GM12878 (cell line): ENCODE measurements at regions not wholly inside any gene's neighbourhood (a gene's known extent, or its start where the extent isn't known, plus 50 kb on each side); places are given as distances from the start of the nearest gene placed in this dataset.

ENCODE experiments used
- ATAC-seq: fragments of 200-7000 bp; cut with Tn5 transposase; 3 replicates; pipeline ENCODE4 v1.9.1; 2020; ENCODE audit warnings: mild to moderate bottlenecking, moderate library complexity
- BruUV-seq: library from RNA; stranded (reverse); fragments of 400-500 nt; replicated peaks from 2 replicates; lab custom pipeline; 2021; lab: Mats Ljungman, UMichigan
- CTCF ChIA-PET: fragments of 300-600 bp; sonication (Branson Sonifier 250); formaldehyde crosslinking; extraction: SDS; loops from one replicate; lab custom pipeline; 2021; ENCODE audit warnings: inconsistent platforms; lab: Yijun Ruan, JAX
- POLR2A ChIA-PET: fragments of 350-600 bp; formaldehyde crosslinking; extraction: SDS; loops from one replicate; lab custom pipeline; 2021; ENCODE audit warnings: inconsistent platforms; lab: Charles Lee
- RAD21 ChIA-PET: fragments of 300-600 bp; sonication (Branson Sonifier 250); formaldehyde crosslinking; loops from one replicate; lab custom pipeline; 2023; ENCODE audit warnings: antibody characterized with exemption; ENCODE audit not compliant: unreplicated experiment; lab: Charles Lee
- SMC1A ChIA-PET: fragments of 300-600 bp; sonication (Branson Sonifier 250); formaldehyde crosslinking; loops from one replicate; lab custom pipeline; 2023; ENCODE audit not compliant: unreplicated experiment, uncharacterized antibody; lab: Charles Lee
- DNase-seq: peaks from one replicate; pipeline ENCODE4 v3.0.0-alpha.2; 2011; ENCODE audit warnings: low read depth, low spot score
- FAIRE-seq: peaks from 3 replicates; lab custom pipeline; 2011; peaks lifted over from hg19 to GRCh38; lab: Jason Lieb, UNC
- H2AFZ ChIP-seq: 2 replicates; pipeline ENCODE4 v1.6.0; 2011; ENCODE audit warnings: low read depth, low read length, control low read depth; ENCODE audit not compliant: control insufficient read depth
- H3K27ac ChIP-seq: 2 replicates; pipeline ENCODE4 v1.5.1; 2011; ENCODE audit warnings: control low read depth; ENCODE audit not compliant: control insufficient read depth, insufficient read depth
- H3K27me3 ChIP-seq, 2 experiments: replicated peaks in 1 of 2; 2 replicates each; pipeline versions ENCODE4 v1.6.0 to v1.6.1; 2011; ENCODE audit warnings: low read length in 1 of 2; ENCODE audit not compliant: control insufficient read depth in 2 of 2, insufficient read depth in 2 of 2
- H3K36me3 ChIP-seq, 2 experiments: 2 replicates each; pipeline ENCODE4 v1.5.1; 2011; ENCODE audit warnings: low read length in 1 of 2; ENCODE audit not compliant: control insufficient read depth in 2 of 2, insufficient read depth in 2 of 2
- H3K4me1 ChIP-seq: 2 replicates; pipeline ENCODE4 v1.6.1; 2011; ENCODE audit warnings: mild to moderate bottlenecking, low read length, moderate library complexity, mixed read lengths; ENCODE audit not compliant: control insufficient read depth, insufficient read depth
- H3K4me2 ChIP-seq: 2 replicates; pipeline ENCODE4 v1.6.0; 2011; ENCODE audit warnings: control low read depth; ENCODE audit not compliant: control insufficient read depth, insufficient read depth
- H3K4me3 ChIP-seq: fragments of 200-600 bp; sonication (generic); 2 replicates; pipeline ENCODE4 v1.5.1; 2016
- H3K79me2 ChIP-seq: 2 replicates; pipeline ENCODE4 v1.6.0; 2011; ENCODE audit warnings: low read length; ENCODE audit not compliant: control insufficient read depth, insufficient read depth
- H3K9ac ChIP-seq: 2 replicates; pipeline ENCODE4 v1.8.0; 2011; ENCODE audit warnings: low read length, control low read depth, mixed read lengths; ENCODE audit not compliant: control insufficient read depth, insufficient read depth
- H3K9me3 ChIP-seq: replicated peaks from 3 replicates; pipeline ENCODE4 v1.5.1; 2011; ENCODE audit warnings: mild to moderate bottlenecking, low read length; ENCODE audit not compliant: control insufficient read depth, insufficient read depth
- H4K20me1 ChIP-seq: 2 replicates; pipeline ENCODE4 v1.6.0; 2011; ENCODE audit not compliant: control insufficient read depth, insufficient read depth
- EED ChIP-seq: sonication (generic); IDR thresholded peaks from 2 replicates; pipeline ENCODE4 v1.6.1; 2016; ENCODE audit warnings: antibody characterized with exemption, low read depth
- JUNB ChIP-seq: IDR thresholded peaks from 2 replicates; pipeline ENCODE4 v1.6.1; 2016; ENCODE audit warnings: antibody characterized with exemption, mild to moderate bottlenecking
- NR2F1 ChIP-seq: fragments of 450-650 bp; conservative IDR thresholded peaks from 2 replicates; pipeline ENCODE4 v1.6.1; 2017; ENCODE audit warnings: mild to moderate bottlenecking
- PAX8 ChIP-seq: fragments of 450-650 bp; IDR thresholded peaks from 2 replicates; pipeline ENCODE4 v1.6.1; 2017; ENCODE audit warnings: mild to moderate bottlenecking, moderate library complexity
- PML ChIP-seq: IDR thresholded peaks from 2 replicates; pipeline ENCODE4 v1.6.1; 2012; ENCODE audit warnings: low read length, inconsistent platforms
- RCOR1 ChIP-seq: conservative IDR thresholded peaks from 2 replicates; pipeline ENCODE4 v1.6.1; 2012; ENCODE audit warnings: low read depth, low read length, improper control_type of control experiment
- SMAD5 ChIP-seq: IDR thresholded peaks from 2 replicates; pipeline ENCODE4 v1.6.1; 2016; ENCODE audit warnings: antibody characterized with exemption, low read depth
- ZNF384 ChIP-seq: IDR thresholded peaks from 2 replicates; pipeline ENCODE4 v1.6.1; 2012; ENCODE audit warnings: low read depth, mild to moderate bottlenecking, low read length, improper control_type of control experiment, borderline replicate concordance
- WGBS: methylation state at CpG from one replicate; pipeline ENCODE4 v1.1.6; 2016; ENCODE audit warnings: low lambda C conversion rate; ENCODE audit not compliant: insufficient replicate concordance, insufficient coverage; ENCODE audit errors: missing lambda C conversion rate; 5-methylcytosine and 5-hydroxymethylcytosine counted together
- in situ Hi-C: fragments of 300-500 bp; cut with MboI; formaldehyde crosslinking; loops from 9 replicates; pipeline ENCODE4 v1.14.3; 2018; ENCODE audit warnings: mixed read lengths
- intact Hi-C: fragments of 100-400 bp; cut with micrococcal nuclease; formaldehyde crosslinking; loops from one replicate; pipeline ENCODE4 v1.14.2; 2022; ENCODE audit not compliant: unreplicated experiment
- TF ChIP-seq, protein P1 (sequence below): IDR thresholded peaks from 2 replicates; pipeline ENCODE4 v1.6.1; 2012; ENCODE audit warnings: mild to moderate bottlenecking, low read depth, low read length
- TF ChIP-seq, protein P2 (sequence below): fragments of 450-650 bp; formaldehyde crosslinking; IDR thresholded peaks from 2 replicates; pipeline ENCODE4 v1.5.0; 2022; ENCODE audit warnings: mild to moderate bottlenecking, missing genetic modification characterization
- TF ChIP-seq, protein P3 (sequence below): fragments of 450-650 bp; IDR thresholded peaks from 2 replicates; pipeline ENCODE4 v1.6.1; 2017; ENCODE audit warnings: mild to moderate bottlenecking, low read depth, inconsistent platforms; ENCODE audit not compliant: poor library complexity, severe bottlenecking
- TF ChIP-seq, protein P4 (sequence below), 3 experiments: IDR thresholded peaks in 2 of 3; conservative IDR thresholded peaks in 1 of 3; 2 replicates each; pipeline ENCODE4 v1.5.1; 2011; ENCODE audit warnings: low read depth in 3 of 3, low read length in 3 of 3, mild to moderate bottlenecking in 3 of 3, control low read depth in 2 of 3, moderate library complexity in 2 of 3, inconsistent platforms in 1 of 3, mixed read lengths in 1 of 3; ENCODE audit not compliant: control insufficient read depth in 2 of 3, insufficient read depth in 1 of 3; ENCODE audit errors: extremely low read depth in 1 of 3
- TF ChIP-seq, protein P5 (sequence below): IDR thresholded peaks from 2 replicates; pipeline ENCODE4 v1.6.1; 2011; ENCODE audit warnings: borderline replicate concordance, low read depth, mild to moderate bottlenecking, moderate library complexity, mixed read lengths, low read length; ENCODE audit not compliant: insufficient read depth; ENCODE audit errors: extremely low read length

DNA sequence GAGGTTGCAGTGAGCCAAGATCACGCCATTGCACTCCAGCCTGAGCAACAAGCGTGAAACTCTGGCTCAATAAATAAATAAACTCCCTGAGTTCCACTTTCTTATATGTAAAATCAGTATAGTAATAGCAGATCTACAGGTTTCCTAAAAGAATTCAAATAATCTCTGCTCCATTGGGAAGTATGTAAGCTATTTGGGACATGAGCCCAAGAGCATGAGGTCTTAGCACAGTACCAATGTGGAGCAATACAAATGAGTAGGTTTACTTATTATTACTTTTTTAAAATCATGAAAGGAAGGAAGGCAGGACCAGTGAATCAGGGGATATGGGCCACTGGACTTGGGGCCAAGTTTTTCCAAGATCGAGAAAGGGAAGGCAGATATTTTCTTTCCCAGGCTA is 216.9 kb upstream of the DIO2 start:
- Histone ChIP-seq H3K9me3 (no peaks in the 10 kb centered on the region), H3K4me3 (no peak overlapping the region), H4K20me1 (no peaks in the 10 kb centered on the region), H3K27ac (no peak overlapping the region), H3K4me2 (no peak overlapping the region), H3K4me1 (no peaks in the 10 kb centered on the region), H3K9ac (no peak overlapping the region), H3K36me3 (no peaks in the 10 kb centered on the region), H3K27me3 (no peaks in the 10 kb centered on the region), H2AFZ (no peak overlapping the region), H3K79me2 (no peaks in the 10 kb centered on the region)
- ATAC-seq (no peak), FAIRE-seq (no peak), DNase-seq (no peak)
- ChIA-PET SMC1A (no interaction called here), RAD21 (no interaction called here), POLR2A (no interaction called here), CTCF (no interaction called here)
- WGBS, result 15% methylated on average over 3 of the region's 3 CpGs
- intact Hi-C loops (no loop called here), in situ Hi-C loops (no loop called here)
- BruUV-seq, result no TSS peak
- no peak for TF ChIP-seq RCOR1
- no peak for TF ChIP-seq PAX8
- TF ChIP-seq SMAD5, result no peak
- no peak for TF ChIP-seq ZNF384
- TF ChIP-seq JUNB, result no peak
- TF ChIP-seq, protein P1, sequence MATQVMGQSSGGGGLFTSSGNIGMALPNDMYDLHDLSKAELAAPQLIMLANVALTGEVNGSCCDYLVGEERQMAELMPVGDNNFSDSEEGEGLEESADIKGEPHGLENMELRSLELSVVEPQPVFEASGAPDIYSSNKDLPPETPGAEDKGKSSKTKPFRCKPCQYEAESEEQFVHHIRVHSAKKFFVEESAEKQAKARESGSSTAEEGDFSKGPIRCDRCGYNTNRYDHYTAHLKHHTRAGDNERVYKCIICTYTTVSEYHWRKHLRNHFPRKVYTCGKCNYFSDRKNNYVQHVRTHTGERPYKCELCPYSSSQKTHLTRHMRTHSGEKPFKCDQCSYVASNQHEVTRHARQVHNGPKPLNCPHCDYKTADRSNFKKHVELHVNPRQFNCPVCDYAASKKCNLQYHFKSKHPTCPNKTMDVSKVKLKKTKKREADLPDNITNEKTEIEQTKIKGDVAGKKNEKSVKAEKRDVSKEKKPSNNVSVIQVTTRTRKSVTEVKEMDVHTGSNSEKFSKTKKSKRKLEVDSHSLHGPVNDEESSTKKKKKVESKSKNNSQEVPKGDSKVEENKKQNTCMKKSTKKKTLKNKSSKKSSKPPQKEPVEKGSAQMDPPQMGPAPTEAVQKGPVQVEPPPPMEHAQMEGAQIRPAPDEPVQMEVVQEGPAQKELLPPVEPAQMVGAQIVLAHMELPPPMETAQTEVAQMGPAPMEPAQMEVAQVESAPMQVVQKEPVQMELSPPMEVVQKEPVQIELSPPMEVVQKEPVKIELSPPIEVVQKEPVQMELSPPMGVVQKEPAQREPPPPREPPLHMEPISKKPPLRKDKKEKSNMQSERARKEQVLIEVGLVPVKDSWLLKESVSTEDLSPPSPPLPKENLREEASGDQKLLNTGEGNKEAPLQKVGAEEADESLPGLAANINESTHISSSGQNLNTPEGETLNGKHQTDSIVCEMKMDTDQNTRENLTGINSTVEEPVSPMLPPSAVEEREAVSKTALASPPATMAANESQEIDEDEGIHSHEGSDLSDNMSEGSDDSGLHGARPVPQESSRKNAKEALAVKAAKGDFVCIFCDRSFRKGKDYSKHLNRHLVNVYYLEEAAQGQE, result no peak
- TF ChIP-seq, protein P2, sequence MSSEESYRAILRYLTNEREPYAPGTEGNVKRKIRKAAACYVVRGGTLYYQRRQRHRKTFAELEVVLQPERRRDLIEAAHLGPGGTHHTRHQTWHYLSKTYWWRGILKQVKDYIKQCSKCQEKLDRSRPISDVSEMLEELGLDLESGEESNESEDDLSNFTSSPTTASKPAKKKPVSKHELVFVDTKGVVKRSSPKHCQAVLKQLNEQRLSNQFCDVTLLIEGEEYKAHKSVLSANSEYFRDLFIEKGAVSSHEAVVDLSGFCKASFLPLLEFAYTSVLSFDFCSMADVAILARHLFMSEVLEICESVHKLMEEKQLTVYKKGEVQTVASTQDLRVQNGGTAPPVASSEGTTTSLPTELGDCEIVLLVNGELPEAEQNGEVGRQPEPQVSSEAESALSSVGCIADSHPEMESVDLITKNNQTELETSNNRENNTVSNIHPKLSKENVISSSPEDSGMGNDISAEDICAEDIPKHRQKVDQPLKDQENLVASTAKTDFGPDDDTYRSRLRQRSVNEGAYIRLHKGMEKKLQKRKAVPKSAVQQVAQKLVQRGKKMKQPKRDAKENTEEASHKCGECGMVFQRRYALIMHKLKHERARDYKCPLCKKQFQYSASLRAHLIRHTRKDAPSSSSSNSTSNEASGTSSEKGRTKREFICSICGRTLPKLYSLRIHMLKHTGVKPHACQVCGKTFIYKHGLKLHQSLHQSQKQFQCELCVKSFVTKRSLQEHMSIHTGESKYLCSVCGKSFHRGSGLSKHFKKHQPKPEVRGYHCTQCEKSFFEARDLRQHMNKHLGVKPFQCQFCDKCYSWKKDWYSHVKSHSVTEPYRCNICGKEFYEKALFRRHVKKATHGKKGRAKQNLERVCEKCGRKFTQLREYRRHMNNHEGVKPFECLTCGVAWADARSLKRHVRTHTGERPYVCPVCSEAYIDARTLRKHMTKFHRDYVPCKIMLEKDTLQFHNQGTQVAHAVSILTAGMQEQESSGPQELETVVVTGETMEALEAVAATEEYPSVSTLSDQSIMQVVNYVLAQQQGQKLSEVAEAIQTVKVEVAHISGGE (CRISPR knock-in tag), result no peak
- no peak for TF ChIP-seq PML
- no peak for TF ChIP-seq NR2F1
- TF ChIP-seq, protein P3, sequence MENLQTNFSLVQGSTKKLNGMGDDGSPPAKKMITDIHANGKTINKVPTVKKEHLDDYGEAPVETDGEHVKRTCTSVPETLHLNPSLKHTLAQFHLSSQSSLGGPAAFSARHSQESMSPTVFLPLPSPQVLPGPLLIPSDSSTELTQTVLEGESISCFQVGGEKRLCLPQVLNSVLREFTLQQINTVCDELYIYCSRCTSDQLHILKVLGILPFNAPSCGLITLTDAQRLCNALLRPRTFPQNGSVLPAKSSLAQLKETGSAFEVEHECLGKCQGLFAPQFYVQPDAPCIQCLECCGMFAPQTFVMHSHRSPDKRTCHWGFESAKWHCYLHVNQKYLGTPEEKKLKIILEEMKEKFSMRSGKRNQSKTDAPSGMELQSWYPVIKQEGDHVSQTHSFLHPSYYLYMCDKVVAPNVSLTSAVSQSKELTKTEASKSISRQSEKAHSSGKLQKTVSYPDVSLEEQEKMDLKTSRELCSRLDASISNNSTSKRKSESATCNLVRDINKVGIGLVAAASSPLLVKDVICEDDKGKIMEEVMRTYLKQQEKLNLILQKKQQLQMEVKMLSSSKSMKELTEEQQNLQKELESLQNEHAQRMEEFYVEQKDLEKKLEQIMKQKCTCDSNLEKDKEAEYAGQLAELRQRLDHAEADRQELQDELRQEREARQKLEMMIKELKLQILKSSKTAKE, result no peak
- TF ChIP-seq, protein P4, sequence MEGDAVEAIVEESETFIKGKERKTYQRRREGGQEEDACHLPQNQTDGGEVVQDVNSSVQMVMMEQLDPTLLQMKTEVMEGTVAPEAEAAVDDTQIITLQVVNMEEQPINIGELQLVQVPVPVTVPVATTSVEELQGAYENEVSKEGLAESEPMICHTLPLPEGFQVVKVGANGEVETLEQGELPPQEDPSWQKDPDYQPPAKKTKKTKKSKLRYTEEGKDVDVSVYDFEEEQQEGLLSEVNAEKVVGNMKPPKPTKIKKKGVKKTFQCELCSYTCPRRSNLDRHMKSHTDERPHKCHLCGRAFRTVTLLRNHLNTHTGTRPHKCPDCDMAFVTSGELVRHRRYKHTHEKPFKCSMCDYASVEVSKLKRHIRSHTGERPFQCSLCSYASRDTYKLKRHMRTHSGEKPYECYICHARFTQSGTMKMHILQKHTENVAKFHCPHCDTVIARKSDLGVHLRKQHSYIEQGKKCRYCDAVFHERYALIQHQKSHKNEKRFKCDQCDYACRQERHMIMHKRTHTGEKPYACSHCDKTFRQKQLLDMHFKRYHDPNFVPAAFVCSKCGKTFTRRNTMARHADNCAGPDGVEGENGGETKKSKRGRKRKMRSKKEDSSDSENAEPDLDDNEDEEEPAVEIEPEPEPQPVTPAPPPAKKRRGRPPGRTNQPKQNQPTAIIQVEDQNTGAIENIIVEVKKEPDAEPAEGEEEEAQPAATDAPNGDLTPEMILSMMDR (IDR thresholded peaks at IDR 0.05 in 2 of 3, conservative IDR thresholded peaks at IDR 0.05 in 1 of 3; ENCODE audit: control insufficient read depth in 2 of 3, extremely low read depth in 1 of 3, insufficient read depth in 1 of 3, low read depth in 3 of 3, low read length in 3 of 3), result no peak
- TF ChIP-seq, protein P5, sequence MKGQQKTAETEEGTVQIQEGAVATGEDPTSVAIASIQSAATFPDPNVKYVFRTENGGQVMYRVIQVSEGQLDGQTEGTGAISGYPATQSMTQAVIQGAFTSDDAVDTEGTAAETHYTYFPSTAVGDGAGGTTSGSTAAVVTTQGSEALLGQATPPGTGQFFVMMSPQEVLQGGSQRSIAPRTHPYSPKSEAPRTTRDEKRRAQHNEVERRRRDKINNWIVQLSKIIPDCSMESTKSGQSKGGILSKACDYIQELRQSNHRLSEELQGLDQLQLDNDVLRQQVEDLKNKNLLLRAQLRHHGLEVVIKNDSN, result no peak
- TF ChIP-seq EED, result no peak
